ENCODE measurements at regions not wholly inside any gene's neighbourhood (a gene's known extent, or its start where the extent isn't known, plus 50 kb on each side); places are given as distances from the start of the nearest gene placed in this dataset.

- intact Hi-C loops (cut with DNase I), result no loop called here
- DNase-seq, result no peak
- no peak for ATAC-seq (ENCODE audit: poor library complexity)
These were observed 160.6 kb upstream of the PLCXD3 start for GRCh38 chr5:41670854-41671479.

DNA sequence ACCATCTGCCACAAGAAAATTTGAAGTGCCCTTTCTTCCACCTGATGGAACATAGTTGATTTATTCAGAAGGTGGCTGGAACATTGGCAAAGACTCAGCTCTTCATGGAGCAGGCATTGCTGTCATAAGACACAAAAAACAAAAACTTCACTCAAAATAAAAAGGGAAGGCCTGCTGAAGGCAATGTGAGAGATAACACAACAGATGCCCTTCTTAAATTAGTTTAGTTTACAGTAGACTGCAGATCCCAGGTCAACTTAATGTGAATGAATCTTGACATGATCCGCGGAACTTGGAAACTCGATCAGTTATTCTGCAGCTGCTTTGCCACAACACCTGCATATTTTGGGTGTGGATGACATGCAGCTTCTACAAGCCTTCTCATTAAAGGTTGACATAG, 159.8 kb upstream of the PLCXD3 start:
- ATAC-seq (ENCODE audit: poor library complexity), result no peak
- no peak for DNase-seq
- intact Hi-C loops (cut with DNase I), result no loop called here

DNA sequence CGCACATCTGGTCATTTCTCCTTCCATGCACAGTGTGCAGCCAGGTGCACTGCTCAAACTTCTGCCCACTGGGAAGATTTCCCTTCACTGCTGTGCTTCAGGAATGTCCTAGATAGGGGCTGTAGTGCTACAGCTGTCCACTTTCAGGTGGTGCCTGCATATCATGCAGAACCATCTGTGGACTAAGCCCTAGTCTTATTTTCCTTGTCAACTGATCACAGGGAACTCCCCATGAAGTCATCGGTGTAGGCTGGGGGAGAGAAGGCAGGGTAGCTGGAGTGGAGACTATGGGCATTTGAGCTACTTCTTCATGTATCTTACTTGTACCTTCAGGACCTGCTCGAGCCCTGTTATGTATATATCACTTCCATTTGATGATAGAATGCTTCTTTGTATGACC, 150.9 kb upstream of the PLCXD3 start:
- intact Hi-C loops (cut with DNase I), result no loop called here
- ATAC-seq (ENCODE audit: poor library complexity) (no peak), DNase-seq (no peak)

- ATAC-seq (ENCODE audit: poor library complexity) (no peak), DNase-seq (no peak)
- intact Hi-C loops (cut with DNase I), result no loop called here
These were observed 146.2 kb upstream of the PLCXD3 start for GRCh38 chr5:41656597-41656996.

DNA sequence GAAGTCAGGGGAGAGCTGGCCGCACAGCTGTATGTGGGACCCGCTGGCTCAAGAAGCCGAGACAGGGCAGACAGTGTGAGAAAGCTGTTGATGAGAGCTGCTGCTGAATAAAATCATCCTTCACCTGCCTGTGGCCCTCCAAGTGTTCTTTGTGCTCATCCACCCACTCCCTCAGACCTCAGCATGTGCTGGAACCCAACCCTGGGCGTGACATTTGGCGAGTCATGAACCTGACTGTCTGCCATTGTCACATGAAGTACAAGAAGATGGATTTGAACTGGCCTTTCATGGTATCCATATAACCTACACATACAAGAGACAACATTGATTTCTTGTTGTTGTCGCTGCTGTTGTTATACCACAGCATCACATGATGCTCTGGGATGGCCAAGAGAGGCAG, 139.7 kb upstream of the PLCXD3 start:
- DNase-seq (no peak), ATAC-seq (ENCODE audit: poor library complexity) (no peak)
- intact Hi-C loops (cut with DNase I), result no loop called here

DNA sequence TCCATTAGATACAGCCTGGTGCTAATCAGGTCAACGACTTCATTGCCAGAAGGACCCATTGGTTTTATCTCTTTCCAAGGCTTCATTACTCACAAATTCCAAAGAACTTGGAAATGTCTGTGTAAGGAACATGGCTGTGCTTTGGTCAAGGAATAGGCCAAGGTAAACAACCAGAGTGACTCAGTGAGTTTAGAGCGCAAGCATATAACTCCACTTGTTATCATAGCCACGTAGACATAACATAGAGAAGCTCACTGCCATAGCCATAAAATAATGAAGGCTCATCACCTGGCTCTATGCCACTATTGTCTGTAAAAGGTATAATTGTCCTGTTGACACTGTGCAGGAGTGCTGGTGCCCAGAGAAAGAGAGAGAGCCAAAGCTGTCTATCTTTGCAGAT, 139.3 kb upstream of the PLCXD3 start:
- intact Hi-C loops (cut with DNase I), result loop anchor here (10.0 kb wide), 1 partner anchor 745 kb away; the partner anchor contains the start of gene C7
- ATAC-seq (ENCODE audit: poor library complexity) (no peak), DNase-seq (no peak)

GRCh38 chr5:41648996-41649395, 138.6 kb upstream of the PLCXD3 start:
- DNase-seq (no peak), ATAC-seq (ENCODE audit: poor library complexity) (peak; percentile 82)
- intact Hi-C loops (cut with DNase I), result loop anchor here (10.0 kb wide), 1 partner anchor 744 kb away; the partner anchor contains the start of gene C7

DNA sequence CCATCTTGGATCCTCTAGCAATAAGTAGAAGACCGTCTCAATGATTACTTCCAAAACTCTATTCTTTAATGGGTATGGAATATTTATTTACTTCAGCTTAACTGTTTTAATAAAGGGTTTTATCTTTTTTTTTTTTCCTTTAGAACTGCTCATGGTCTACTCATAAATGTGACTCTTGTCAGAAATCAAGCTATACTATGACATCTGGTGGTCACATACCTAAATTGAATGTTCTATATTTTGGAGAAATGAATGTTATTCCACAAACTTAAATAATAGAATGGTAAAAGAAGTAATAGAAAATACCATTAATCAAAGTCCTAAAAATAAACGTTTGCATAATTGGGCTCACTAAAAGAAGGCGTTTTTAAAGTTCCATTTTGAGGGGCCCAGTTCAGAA, 131.2 kb upstream of the PLCXD3 start:
- no peak for DNase-seq
- intact Hi-C loops (cut with DNase I), result loop anchor here (10.0 kb wide), 1 partner anchor 737 kb away; the partner anchor contains the start of gene C7
- peak; percentile 55 for ATAC-seq (ENCODE audit: poor library complexity)

DNA sequence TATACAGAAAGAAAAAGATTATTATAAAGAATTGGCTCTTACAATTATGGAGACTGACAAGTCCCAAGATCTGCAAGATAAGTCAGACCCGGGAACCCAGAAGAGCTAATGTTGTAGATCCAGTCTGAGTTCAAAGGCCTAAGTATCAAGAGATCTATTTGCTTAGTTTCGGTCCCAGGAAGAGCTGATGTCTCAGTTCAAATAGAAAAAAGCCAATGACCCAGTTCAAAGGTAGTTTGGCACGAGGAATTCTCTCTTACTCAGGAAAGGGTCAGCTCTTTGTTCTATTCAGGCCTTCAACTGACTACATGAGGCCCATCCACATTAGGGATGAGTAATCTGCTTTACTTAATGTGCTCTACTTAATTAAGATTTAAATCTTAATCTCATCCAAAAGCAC, 128.3 kb upstream of the PLCXD3 start:
- intact Hi-C loops (cut with DNase I), result no loop called here
- no peak for ATAC-seq (ENCODE audit: poor library complexity)

GRCh38 chr5:41637869-41638268, 127.5 kb upstream of the PLCXD3 start:
- intact Hi-C loops (cut with DNase I), result no loop called here

More for the DNA sequence above, 128.3 kb upstream of the PLCXD3 start:
- DNase-seq, result no peak

DNA sequence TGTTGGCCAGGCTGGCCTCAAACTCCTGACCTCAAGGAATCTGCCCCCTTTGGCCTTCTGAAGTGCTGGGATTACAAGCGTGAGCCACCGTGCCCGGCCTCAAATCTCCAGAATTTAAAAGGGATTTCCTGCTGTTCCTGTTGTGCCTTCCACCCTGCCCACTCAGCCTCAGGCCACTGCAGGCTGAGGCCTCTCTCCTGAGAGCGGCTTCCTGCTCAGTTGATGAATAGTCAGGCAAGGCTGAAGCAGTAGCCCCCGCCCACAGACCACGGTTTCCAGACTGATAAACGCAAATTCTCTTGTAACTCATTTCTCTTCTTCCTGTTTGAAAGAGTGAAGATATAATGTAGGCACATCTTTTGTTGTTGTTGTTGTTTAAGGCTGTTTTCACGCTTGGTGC, 127.0 kb upstream of the PLCXD3 start:
- DNase-seq, result no peak
- ATAC-seq (ENCODE audit: poor library complexity), result no peak
- intact Hi-C loops (cut with DNase I), result no loop called here

More at GRCh38 chr5:41637869-41638268, 127.5 kb upstream of the PLCXD3 start:
- DNase-seq, result no peak
- no peak for ATAC-seq (ENCODE audit: poor library complexity)

DNA sequence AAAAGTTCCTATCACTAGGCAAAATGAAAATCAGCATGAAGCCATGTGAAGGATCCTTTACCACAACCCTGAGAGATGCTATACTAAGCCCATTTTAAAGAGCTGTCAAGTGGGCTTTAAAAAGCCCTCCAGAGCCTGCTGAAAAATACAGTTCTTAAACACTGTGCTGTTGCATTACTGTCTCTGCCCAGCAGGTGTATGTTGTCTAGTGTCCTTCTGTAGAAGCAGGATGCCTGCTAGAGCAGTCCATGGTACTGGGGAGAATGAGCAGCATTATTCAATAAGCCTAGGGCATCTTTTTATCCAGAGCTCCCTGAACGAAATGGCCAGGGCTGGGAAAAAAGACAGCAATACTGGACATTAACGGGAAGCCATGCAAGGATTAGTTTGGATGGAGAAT, 126.2 kb upstream of the PLCXD3 start:
- ATAC-seq (ENCODE audit: poor library complexity), result no peak
- intact Hi-C loops (cut with DNase I), result no loop called here
- no peak for DNase-seq

DNA sequence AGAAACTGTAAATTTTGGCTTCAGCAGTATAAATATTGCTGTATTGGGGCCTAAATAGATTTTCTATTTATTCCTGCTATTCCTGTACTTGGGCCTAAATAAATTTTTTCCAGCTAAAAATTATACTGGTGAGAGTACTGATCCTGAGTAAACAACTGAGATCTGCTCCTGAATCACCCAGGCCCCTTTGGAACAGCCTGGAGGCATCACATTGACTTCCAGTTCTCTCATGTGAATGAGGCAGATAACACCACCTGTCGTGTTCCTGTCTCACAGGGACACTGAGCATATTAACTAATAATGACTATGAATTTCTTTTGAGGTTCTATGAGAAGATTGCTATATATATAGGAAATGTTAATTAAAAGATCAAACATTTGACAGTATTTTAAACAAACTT, 119.5 kb upstream of the PLCXD3 start:
- DNase-seq (no peak), ATAC-seq (ENCODE audit: poor library complexity) (no peak)
- intact Hi-C loops (cut with DNase I), result no loop called here

GRCh38 chr5:41625571-41625970, 115.2 kb upstream of the PLCXD3 start:
- no peak for ATAC-seq (ENCODE audit: poor library complexity)
- intact Hi-C loops (cut with DNase I), result no loop called here

GRCh38 chr5:41621420-41621819, 111.0 kb upstream of the PLCXD3 start:
- DNase-seq (no peak), ATAC-seq (ENCODE audit: poor library complexity) (no peak)
- intact Hi-C loops (cut with DNase I), result no loop called here

More at GRCh38 chr5:41625571-41625970, 115.2 kb upstream of the PLCXD3 start:
- no peak for DNase-seq

GRCh38 chr5:41617843-41618515, 107.6 kb upstream of the PLCXD3 start:
- ATAC-seq (ENCODE audit: poor library complexity), result no peak
- intact Hi-C loops (cut with DNase I), result no loop called here
- DNase-seq, result no peak

DNA sequence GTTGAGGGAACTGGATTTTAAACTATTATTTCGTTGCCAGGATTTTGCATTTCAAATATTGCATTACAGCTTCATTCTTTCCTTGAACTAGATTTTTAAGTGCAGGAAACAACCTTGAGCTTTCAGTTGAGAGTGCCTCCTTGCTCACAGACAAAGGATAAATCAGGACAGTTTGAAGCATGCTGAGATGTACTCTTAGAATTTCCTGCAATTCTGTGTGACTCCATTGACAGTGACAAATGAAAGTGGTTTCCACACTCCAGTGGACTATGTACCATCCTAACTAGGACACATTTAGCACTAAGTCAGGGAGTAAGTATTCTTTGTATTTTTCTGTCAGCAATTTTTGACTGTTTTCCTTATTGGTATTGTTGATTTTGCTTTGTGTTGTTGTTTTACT, 100.0 kb upstream of the PLCXD3 start:
- intact Hi-C loops (cut with DNase I), result no loop called here
- DNase-seq, result no peak
- ATAC-seq (ENCODE audit: poor library complexity), result no peak

GRCh38 chr5:41600731-41601130, 90.3 kb upstream of the PLCXD3 start:
- no peak for DNase-seq
- intact Hi-C loops (cut with DNase I), result no loop called here
- ATAC-seq (ENCODE audit: poor library complexity), result no peak

DNA sequence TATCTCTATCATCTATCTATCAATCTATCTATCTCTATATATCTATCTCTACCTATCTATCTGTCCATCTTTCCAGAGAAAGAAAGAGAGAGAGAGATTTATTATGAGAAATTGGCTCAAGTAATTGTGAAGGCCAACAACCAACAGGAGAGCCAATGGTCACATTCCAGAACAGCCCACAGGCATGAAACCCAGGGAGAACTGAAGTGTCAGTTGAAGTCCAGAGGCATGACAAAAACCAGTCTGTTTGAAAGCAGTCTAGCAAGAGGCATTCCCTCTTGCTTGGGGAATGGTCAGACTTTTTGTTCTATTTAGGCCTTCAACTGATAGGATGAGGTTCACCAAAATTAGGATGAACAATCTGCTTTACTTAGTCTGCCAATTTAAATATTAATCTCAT, 87.6 kb upstream of the PLCXD3 start:
- intact Hi-C loops (cut with DNase I), result no loop called here
- ATAC-seq (ENCODE audit: poor library complexity), result no peak
- DNase-seq, result no peak

DNA sequence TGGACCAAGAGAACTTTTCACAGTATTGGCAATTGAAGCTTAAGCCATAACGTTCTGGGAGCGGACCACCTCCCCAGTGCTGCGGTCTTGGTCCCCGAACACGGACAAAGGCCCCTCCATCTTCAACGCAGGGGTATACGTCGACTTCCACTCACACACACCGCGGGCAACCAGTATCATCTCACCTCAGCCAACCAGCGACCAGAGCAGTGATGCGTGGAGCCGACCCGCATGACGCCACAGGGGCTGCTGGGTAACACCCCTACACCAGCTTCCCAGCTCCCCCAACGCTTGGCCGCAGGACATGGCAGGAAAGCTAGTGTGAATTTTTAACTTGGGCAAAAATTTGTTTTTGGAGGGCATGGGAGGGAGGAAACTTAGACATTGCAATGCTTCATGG, 77.3 kb upstream of the PLCXD3 start:
- ATAC-seq (ENCODE audit: poor library complexity), result no peak
- no peak for DNase-seq
- intact Hi-C loops (cut with DNase I), result no loop called here
